ENCODE measurements at regions not wholly inside any gene's neighbourhood (a gene's known extent, or its start where the extent isn't known, plus 50 kb on each side); places are given as distances from the start of the nearest gene placed in this dataset.

DNA sequence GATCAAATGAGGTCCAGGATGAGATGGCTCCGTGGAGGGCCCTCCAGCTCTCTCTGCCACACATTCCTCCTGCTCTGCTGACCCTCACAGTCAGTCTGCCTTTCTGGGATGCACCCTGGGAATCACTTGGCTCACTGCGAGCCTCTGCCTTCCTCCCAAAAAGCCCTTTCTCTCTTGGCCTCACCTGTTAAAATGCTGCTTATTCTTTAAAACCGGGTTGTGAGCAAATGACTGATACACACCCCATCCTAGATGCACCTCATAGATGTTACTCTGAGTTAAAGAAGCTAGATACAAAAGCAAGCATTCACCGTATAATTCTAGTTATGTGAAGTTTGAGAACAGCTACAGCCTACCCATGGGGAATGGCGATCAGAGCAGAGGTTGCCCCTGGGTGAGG lies 167.7 kb upstream of the MYCN start (continued):
- TF ChIP-seq KDM1A (IDR thresholded peaks at IDR 0.05; ENCODE audit: borderline replicate concordance, low read length) (no peak), RNF2 (IDR thresholded peaks at IDR 0.05; ENCODE audit: borderline replicate concordance, low read depth, low read length, missing control alignments, poor library complexity, severe bottlenecking) (no peak), EP300 (IDR thresholded peaks at IDR 0.05; ENCODE audit: borderline replicate concordance in 1 of 2, low read depth in 2 of 2, low read length in 2 of 2) (no peak)
